ENCODE measurements at regions not wholly inside any gene's neighbourhood (a gene's known extent, or its start where the extent isn't known, plus 50 kb on each side); places are given as distances from the start of the nearest gene placed in this dataset.

- Histone ChIP-seq H3K4me2 (no peak overlapping the region), H3K4me3 (no peak overlapping the region), H3K27ac (no peak overlapping the region), H3K4me1 (replicated peaks; ENCODE audit: insufficient read depth) (no peaks in the 10 kb centered on the region), H3K9me2 (ENCODE audit: insufficient read depth) (no peaks in the 10 kb centered on the region), H3K36me3 (ENCODE audit: low read depth) (no peaks in the 10 kb centered on the region), H4K20me1 (ENCODE audit: insufficient read depth) (no peaks in the 10 kb centered on the region), H3K9me3 (ENCODE audit: insufficient read depth, low read depth) (no peaks in the 10 kb centered on the region), H3F3A (ENCODE audit: insufficient read depth, low read depth) (no peaks in the 10 kb centered on the region), H2AFZ (no peak overlapping the region), H3K27me3 (ENCODE audit: insufficient read depth, low read depth) (no peaks in the 10 kb centered on the region), H3K79me2 (ENCODE audit: low read depth) (no peaks in the 10 kb centered on the region)
- intact Hi-C loops (cut with micrococcal nuclease; ENCODE audit: unreplicated experiment): no loop called here
- no peak for DNase-seq
- no TSS peak for BruUV-seq (replicated peaks)
- CTCF ChIA-PET: no interaction called here
- POLR2A ChIA-PET (ENCODE audit: unreplicated experiment): no interaction called here
- TF ChIP-seq CTCF (conservative IDR thresholded peaks at IDR 0.05): no peak
- no peak for TF ChIP-seq EZH2 (IDR thresholded peaks at IDR 0.05; ENCODE audit: low read depth)
Measured at GRCh38 chr6:159114569-159114968, 54.6 kb upstream of the FNDC1 start.

GRCh38 chr6:159113223-159113622, 56.0 kb upstream of the FNDC1 start:
- DNase-seq: no peak
- Histone ChIP-seq H3K4me2 (no peak overlapping the region), H3K79me2 (ENCODE audit: low read depth) (no peaks in the 10 kb centered on the region), H3F3A (ENCODE audit: insufficient read depth, low read depth) (no peaks in the 10 kb centered on the region), H3K36me3 (ENCODE audit: low read depth) (no peaks in the 10 kb centered on the region), H3K4me3 (no peak overlapping the region), H3K27me3 (ENCODE audit: insufficient read depth, low read depth) (no peaks in the 10 kb centered on the region), H2AFZ (no peak overlapping the region), H3K9me3 (ENCODE audit: insufficient read depth, low read depth) (no peaks in the 10 kb centered on the region), H3K4me1 (replicated peaks; ENCODE audit: insufficient read depth) (no peaks in the 10 kb centered on the region), H3K27ac (no peak overlapping the region), H3K9me2 (ENCODE audit: insufficient read depth) (no peaks in the 10 kb centered on the region), H4K20me1 (ENCODE audit: insufficient read depth) (no peaks in the 10 kb centered on the region)
- CTCF ChIA-PET: no interaction called here
- intact Hi-C loops (cut with micrococcal nuclease; ENCODE audit: unreplicated experiment): no loop called here
- TF ChIP-seq EZH2 (IDR thresholded peaks at IDR 0.05; ENCODE audit: low read depth) (no peak), CTCF (conservative IDR thresholded peaks at IDR 0.05) (no peak)
- POLR2A ChIA-PET (ENCODE audit: unreplicated experiment): no interaction called here
- no TSS peak for BruUV-seq (replicated peaks)

GRCh38 chr6:159112714-159113113, 56.5 kb upstream of the FNDC1 start:
- Histone ChIP-seq H3K79me2 (ENCODE audit: low read depth) (no peaks in the 10 kb centered on the region), H3K9me2 (ENCODE audit: insufficient read depth) (no peaks in the 10 kb centered on the region), H4K20me1 (ENCODE audit: insufficient read depth) (no peaks in the 10 kb centered on the region), H3K27me3 (ENCODE audit: insufficient read depth, low read depth) (no peaks in the 10 kb centered on the region), H3K9me3 (ENCODE audit: insufficient read depth, low read depth) (no peaks in the 10 kb centered on the region), H2AFZ (no peak overlapping the region), H3K4me1 (replicated peaks; ENCODE audit: insufficient read depth) (no peaks in the 10 kb centered on the region), H3K4me3 (no peak overlapping the region), H3K4me2 (no peak overlapping the region), H3K36me3 (ENCODE audit: low read depth) (no peaks in the 10 kb centered on the region), H3F3A (ENCODE audit: insufficient read depth, low read depth) (no peaks in the 10 kb centered on the region), H3K27ac (no peak overlapping the region)
- POLR2A ChIA-PET (ENCODE audit: unreplicated experiment): no interaction called here
- TF ChIP-seq CTCF (conservative IDR thresholded peaks at IDR 0.05): no peak
- no peak for TF ChIP-seq EZH2 (IDR thresholded peaks at IDR 0.05; ENCODE audit: low read depth)
- CTCF ChIA-PET: no interaction called here
- no peak for DNase-seq
- BruUV-seq (replicated peaks): no TSS peak
- intact Hi-C loops (cut with micrococcal nuclease; ENCODE audit: unreplicated experiment): no loop called here

Data from PC-9 (cell line).